HepG2 (cell line): ENCODE measurements at regions not wholly inside any gene's neighbourhood (a gene's known extent, or its start where the extent isn't known, plus 50 kb on each side); places are given as distances from the start of the nearest gene placed in this dataset.

Experiments used
- ATAC-seq: fragments of 200-7000 bp; cut with Tn5 transposase; 3 replicates; pipeline ENCODE4 v1.9.1; 2020; ENCODE audit warnings: mild to moderate bottlenecking, moderate library complexity
- BruUV-seq: library from RNA; stranded (reverse); fragments of 400-500 nt; replicated peaks from 2 replicates; lab custom pipeline; 2021; lab: Mats Ljungman, UMichigan
- CTCF ChIA-PET: fragments of 300-600 bp; formaldehyde crosslinking; extraction: SDS; loops from one replicate; lab custom pipeline; 2021; ENCODE audit warnings: low total read pairs, inconsistent platforms, low intra/inter-chr PET ratio; lab: Yijun Ruan, JAX
- POLR2A ChIA-PET: fragments of 350-600 bp; sonication (Branson Sonifier 250); formaldehyde crosslinking; loops from one replicate; lab custom pipeline; 2020; ENCODE audit warnings: antibody characterized with exemption, inconsistent platforms; lab: Yijun Ruan, JAX
- DNase-seq: peaks from one replicate; pipeline ENCODE4 v3.0.0-alpha.2; 2015; ENCODE audit warnings: low spot score
- FAIRE-seq: peaks from 3 replicates; lab custom pipeline; 2011; peaks lifted over from hg19 to GRCh38; lab: Jason Lieb, UNC
- H2AFZ ChIP-seq: one replicate; pipeline ENCODE4 v1.6.1; 2011; ENCODE audit warnings: low read length, inconsistent platforms
- H3K27ac ChIP-seq: fragments of 300-600 bp; 3 replicates; pipeline ENCODE4 v1.8.0; 2011; ENCODE audit warnings: mixed run types, mild to moderate bottlenecking, mixed read lengths, low read length, inconsistent platforms; ENCODE audit not compliant: insufficient read depth; ENCODE audit errors: extremely low read length
- H3K27me3 ChIP-seq, 2 experiments: fragments of 200-600 bp in 1 of 2; 2 replicates in 1 of 2; 3 replicates in 1 of 2; pipeline versions ENCODE4 v1.6.0 to v1.8.0; 2011; ENCODE audit warnings: low read length in 2 of 2, mild to moderate bottlenecking in 2 of 2, moderate library complexity in 2 of 2, inconsistent platforms in 1 of 2; ENCODE audit not compliant: insufficient read depth in 2 of 2, control insufficient read depth in 1 of 2
- H3K36me3 ChIP-seq, 2 experiments: fragments of 200-600 bp in 1 of 2; replicated peaks in 1 of 2; 2 replicates in 1 of 2; 3 replicates in 1 of 2; pipeline versions ENCODE4 v1.5.1 to v1.8.0; 2011; ENCODE audit warnings: low read length in 2 of 2, inconsistent platforms in 1 of 2; ENCODE audit not compliant: insufficient read depth in 2 of 2, control insufficient read depth in 1 of 2
- H3K4me1 ChIP-seq: 2 replicates; pipeline ENCODE4 v1.5.1; 2012; ENCODE audit warnings: low read length, inconsistent platforms; ENCODE audit not compliant: insufficient read depth
- H3K4me2 ChIP-seq: 2 replicates; pipeline ENCODE4 v1.6.0; 2011; ENCODE audit warnings: low read depth, low read length, inconsistent platforms
- H3K4me3 ChIP-seq, 3 experiments: fragments of 200-600 bp in 1 of 3; sonication (generic), shearing (Covaris generic) in 1 of 3; replicated peaks in 1 of 3; 2 replicates each; pipeline ENCODE4 v1.5.1; 2011 to 2016; ENCODE audit warnings: low read length in 3 of 3, inconsistent platforms in 2 of 3, low read depth in 2 of 3, mild to moderate bottlenecking in 2 of 3, control low read depth in 1 of 3, mixed read lengths in 1 of 3; ENCODE audit not compliant: insufficient read depth in 1 of 3
- H3K79me2 ChIP-seq: one replicate; pipeline ENCODE4 v1.6.1; 2011; ENCODE audit warnings: low read length, inconsistent platforms; ENCODE audit not compliant: insufficient read depth
- H3K9ac ChIP-seq: 2 replicates; pipeline ENCODE4 v1.6.0; 2011; ENCODE audit warnings: mild to moderate bottlenecking, low read depth, low read length, inconsistent platforms; ENCODE audit not compliant: insufficient read depth
- H3K9me3 ChIP-seq: 2 replicates; pipeline ENCODE4 v1.5.1; 2012; ENCODE audit warnings: mild to moderate bottlenecking, low read length
- H4K20me1 ChIP-seq: 2 replicates; pipeline ENCODE4 v1.6.0; 2011; ENCODE audit warnings: inconsistent platforms, mild to moderate bottlenecking, low read length, moderate library complexity; ENCODE audit not compliant: insufficient read depth
- KAT8 ChIP-seq: IDR thresholded peaks from 2 replicates; pipeline ENCODE4 v1.6.1; 2016; ENCODE audit warnings: missing genetic modification reagents, missing compliant biosample characterization
- KDM2A ChIP-seq: sonication (generic); formaldehyde crosslinking; IDR thresholded peaks from 2 replicates; pipeline ENCODE4 v1.4.0; 2020; ENCODE audit warnings: low read depth, missing genetic modification reagents, borderline replicate concordance
- RAD21 ChIP-seq: fragments of 450-650 bp; formaldehyde crosslinking; IDR thresholded peaks from 2 replicates; pipeline ENCODE4 v1.5.0; 2020; ENCODE audit warnings: mild to moderate bottlenecking
- ZNF234 ChIP-seq: sonication (generic); formaldehyde crosslinking; conservative IDR thresholded peaks from 2 replicates; pipeline ENCODE4 v1.5.1; 2020; ENCODE audit warnings: mild to moderate bottlenecking, missing genetic modification reagents
- ZNF644 ChIP-seq: IDR thresholded peaks from 2 replicates; pipeline ENCODE4 v1.6.1; 2016; ENCODE audit warnings: low read depth
- WGBS: methylation state at CpG from one replicate; pipeline ENCODE4 v1.1.6; 2017; ENCODE audit warnings: low lambda C conversion rate; 5-methylcytosine and 5-hydroxymethylcytosine counted together
- in situ Hi-C: cut with HindIII; loops from 2 replicates; pipeline ENCODE4 v1.10.0; 2017; ENCODE audit warnings: low pct_unique_long_range_greater_than_20kb; ENCODE audit not compliant: extremely low pct_ligation_motif_present
- intact Hi-C: fragments of 100-400 bp; cut with micrococcal nuclease; formaldehyde crosslinking; loops from one replicate; pipeline ENCODE4 v1.10.0; 2022; ENCODE audit not compliant: unreplicated experiment
- TF ChIP-seq, protein P1 (sequence below): sonication (generic); formaldehyde crosslinking; IDR thresholded peaks from 2 replicates; pipeline ENCODE4 v1.5.0; 2020; ENCODE audit warnings: missing genetic modification reagents, mild to moderate bottlenecking, borderline replicate concordance
- TF ChIP-seq, protein P2 (sequence below): sonication (generic); formaldehyde crosslinking; IDR thresholded peaks from 2 replicates; pipeline ENCODE4 v1.5.0; 2020; ENCODE audit warnings: mild to moderate bottlenecking, missing genetic modification reagents, borderline replicate concordance

DNA sequence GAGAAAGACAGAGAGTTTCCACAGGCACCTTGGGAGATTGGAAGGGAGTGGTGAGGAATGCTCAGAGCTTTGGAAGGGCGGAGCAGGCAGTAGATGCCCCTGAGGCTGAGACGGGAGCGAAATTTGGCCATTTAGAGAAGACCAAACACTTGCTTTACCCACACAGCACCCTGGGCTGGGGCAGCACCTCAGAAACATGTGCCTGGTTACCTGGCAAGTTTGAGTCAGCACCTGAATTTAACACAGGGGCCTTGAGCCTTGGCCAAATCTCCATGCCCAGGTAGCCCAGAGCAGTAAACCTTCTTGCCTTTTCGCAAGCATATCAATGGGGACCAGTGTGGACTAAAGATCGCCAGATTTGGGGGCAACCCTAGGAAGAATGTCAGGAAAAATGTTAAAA, 111.9 kb upstream of the NFE2L3 start:
- intact Hi-C loops = no loop called here
- DNase-seq (no peak), ATAC-seq (no peak), FAIRE-seq (no peak)
- no TSS peak for BruUV-seq
- peaks cover 0 to 14% of the 10 kb centered on the region in 2 experiments; a peak in 2 of 5 replicates for H3K27me3 ChIP-seq
- H3K36me3 ChIP-seq = no peaks in the 10 kb centered on the region
- no peaks in the 10 kb centered on the region for H4K20me1 ChIP-seq
- H3K4me1 ChIP-seq = peaks cover 9% of the 10 kb centered on the region
- no peak overlapping the region for H3K27ac ChIP-seq
- H3K4me2 ChIP-seq = no peak overlapping the region
- CTCF ChIA-PET = no interaction called here
- POLR2A ChIA-PET = no interaction called here
- no peak overlapping the region for H3K4me3 ChIP-seq
- no peaks in the 10 kb centered on the region for H3K9me3 ChIP-seq
- no peak overlapping the region for H3K9ac ChIP-seq
- WGBS = 66% methylated on average over 5 of the region's 5 CpGs
- TF ChIP-seq ZNF234 (CRISPR knock-in tag) (no peak), KDM2A (CRISPR knock-in tag) (no peak), RAD21 (CRISPR knock-in tag) (no peak), KAT8 (CRISPR knock-in tag) (no peak), ZNF644 (CRISPR knock-in tag) (no peak)
- TF ChIP-seq, protein P1, sequence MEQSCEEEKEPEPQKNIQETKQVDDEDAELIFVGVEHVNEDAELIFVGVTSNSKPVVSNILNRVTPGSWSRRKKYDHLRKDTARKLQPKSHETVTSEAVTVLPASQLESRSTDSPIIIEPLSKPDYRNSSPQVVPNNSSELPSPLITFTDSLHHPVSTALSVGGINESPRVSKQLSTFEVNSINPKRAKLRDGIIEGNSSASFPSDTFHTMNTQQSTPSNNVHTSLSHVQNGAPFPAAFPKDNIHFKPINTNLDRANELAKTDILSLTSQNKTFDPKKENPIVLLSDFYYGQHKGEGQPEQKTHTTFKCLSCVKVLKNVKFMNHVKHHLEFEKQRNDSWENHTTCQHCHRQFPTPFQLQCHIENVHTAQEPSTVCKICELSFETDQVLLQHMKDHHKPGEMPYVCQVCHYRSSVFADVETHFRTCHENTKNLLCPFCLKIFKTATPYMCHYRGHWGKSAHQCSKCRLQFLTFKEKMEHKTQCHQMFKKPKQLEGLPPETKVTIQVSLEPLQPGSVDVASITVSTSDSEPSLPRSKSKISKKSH (CRISPR knock-in tag) = no peak
- TF ChIP-seq, protein P2, sequence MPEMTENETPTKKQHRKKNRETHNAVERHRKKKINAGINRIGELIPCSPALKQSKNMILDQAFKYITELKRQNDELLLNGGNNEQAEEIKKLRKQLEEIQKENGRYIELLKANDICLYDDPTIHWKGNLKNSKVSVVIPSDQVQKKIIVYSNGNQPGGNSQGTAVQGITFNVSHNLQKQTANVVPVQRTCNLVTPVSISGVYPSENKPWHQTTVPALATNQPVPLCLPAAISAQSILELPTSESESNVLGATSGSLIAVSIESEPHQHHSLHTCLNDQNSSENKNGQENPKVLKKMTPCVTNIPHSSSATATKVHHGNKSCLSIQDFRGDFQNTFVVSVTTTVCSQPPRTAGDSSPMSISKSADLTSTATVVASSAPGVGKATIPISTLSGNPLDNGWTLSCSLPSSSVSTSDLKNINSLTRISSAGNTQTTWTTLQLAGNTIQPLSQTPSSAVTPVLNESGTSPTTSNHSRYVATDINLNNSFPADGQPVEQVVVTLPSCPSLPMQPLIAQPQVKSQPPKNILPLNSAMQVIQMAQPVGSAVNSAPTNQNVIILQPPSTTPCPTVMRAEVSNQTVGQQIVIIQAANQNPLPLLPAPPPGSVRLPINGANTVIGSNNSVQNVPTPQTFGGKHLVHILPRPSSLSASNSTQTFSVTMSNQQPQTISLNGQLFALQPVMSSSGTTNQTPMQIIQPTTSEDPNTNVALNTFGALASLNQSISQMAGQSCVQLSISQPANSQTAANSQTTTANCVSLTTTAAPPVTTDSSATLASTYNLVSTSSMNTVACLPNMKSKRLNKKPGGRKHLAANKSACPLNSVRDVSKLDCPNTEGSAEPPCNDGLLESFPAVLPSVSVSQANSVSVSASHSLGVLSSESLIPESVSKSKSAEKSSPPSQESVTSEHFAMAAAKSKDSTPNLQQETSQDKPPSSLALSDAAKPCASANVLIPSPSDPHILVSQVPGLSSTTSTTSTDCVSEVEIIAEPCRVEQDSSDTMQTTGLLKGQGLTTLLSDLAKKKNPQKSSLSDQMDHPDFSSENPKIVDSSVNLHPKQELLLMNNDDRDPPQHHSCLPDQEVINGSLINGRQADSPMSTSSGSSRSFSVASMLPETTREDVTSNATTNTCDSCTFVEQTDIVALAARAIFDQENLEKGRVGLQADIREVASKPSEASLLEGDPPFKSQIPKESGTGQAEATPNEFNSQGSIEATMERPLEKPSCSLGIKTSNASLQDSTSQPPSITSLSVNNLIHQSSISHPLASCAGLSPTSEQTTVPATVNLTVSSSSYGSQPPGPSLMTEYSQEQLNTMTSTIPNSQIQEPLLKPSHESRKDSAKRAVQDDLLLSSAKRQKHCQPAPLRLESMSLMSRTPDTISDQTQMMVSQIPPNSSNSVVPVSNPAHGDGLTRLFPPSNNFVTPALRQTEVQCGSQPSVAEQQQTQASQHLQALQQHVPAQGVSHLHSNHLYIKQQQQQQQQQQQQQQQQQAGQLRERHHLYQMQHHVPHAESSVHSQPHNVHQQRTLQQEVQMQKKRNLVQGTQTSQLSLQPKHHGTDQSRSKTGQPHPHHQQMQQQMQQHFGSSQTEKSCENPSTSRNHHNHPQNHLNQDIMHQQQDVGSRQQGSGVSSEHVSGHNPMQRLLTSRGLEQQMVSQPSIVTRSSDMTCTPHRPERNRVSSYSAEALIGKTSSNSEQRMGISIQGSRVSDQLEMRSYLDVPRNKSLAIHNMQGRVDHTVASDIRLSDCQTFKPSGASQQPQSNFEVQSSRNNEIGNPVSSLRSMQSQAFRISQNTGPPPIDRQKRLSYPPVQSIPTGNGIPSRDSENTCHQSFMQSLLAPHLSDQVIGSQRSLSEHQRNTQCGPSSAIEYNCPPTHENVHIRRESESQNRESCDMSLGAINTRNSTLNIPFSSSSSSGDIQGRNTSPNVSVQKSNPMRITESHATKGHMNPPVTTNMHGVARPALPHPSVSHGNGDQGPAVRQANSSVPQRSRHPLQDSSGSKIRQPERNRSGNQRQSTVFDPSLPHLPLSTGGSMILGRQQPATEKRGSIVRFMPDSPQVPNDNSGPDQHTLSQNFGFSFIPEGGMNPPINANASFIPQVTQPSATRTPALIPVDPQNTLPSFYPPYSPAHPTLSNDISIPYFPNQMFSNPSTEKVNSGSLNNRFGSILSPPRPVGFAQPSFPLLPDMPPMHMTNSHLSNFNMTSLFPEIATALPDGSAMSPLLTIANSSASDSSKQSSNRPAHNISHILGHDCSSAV (CRISPR knock-in tag) = no peak
- H3K79me2 ChIP-seq = no peaks in the 10 kb centered on the region
- in situ Hi-C loops = no loop called here
- no peak overlapping the region for H2AFZ ChIP-seq
